ENCODE measurements at regions not wholly inside any gene's neighbourhood (a gene's known extent, or its start where the extent isn't known, plus 50 kb on each side); places are given as distances from the start of the nearest gene placed in this dataset.

DNA sequence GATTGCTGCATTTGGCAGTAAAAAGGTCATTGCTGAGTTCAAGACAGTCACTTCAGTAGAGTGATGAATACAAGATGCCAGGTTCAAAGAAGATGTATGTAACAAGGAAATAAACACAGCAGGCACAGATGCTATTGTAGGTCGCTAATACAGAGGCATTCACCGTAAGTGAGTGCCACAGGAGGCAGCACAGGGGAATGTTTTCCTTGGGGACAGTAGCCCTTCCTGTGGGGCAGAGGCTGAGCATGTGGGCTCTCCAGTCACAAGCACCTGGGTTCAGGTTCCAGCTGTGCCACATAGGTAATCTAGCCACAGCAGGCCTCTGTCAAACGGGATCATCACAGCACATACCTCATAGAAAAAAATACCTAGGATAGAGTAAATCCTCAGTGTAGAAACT lies 86.3 kb downstream of the RSL24D1 start:
- no peak for DNase-seq (ENCODE audit: low read depth in 1 of 2, low spot score in 1 of 2)
- TF ChIP-seq SPI1 (IDR thresholded peaks at IDR 0.05; ENCODE audit: borderline replicate concordance, low read depth) (no peak), POLR2AphosphoS5 (IDR thresholded peaks at IDR 0.05; ENCODE audit: low read depth) (no peak), REST (IDR thresholded peaks at IDR 0.05; ENCODE audit: insufficient replicate concordance, low read depth) (no peak), GABPA (IDR thresholded peaks at IDR 0.05; ENCODE audit: low read depth) (no peak)
- Histone ChIP-seq H3K27ac (replicated peaks) (no peak overlapping the region), H3K27me3 (ENCODE audit: insufficient read depth, poor library complexity, severe bottlenecking) (no peaks in the 10 kb centered on the region), H3K4me3 (replicated peaks; ENCODE audit: insufficient read depth, low read length) (no peak overlapping the region)

DNA sequence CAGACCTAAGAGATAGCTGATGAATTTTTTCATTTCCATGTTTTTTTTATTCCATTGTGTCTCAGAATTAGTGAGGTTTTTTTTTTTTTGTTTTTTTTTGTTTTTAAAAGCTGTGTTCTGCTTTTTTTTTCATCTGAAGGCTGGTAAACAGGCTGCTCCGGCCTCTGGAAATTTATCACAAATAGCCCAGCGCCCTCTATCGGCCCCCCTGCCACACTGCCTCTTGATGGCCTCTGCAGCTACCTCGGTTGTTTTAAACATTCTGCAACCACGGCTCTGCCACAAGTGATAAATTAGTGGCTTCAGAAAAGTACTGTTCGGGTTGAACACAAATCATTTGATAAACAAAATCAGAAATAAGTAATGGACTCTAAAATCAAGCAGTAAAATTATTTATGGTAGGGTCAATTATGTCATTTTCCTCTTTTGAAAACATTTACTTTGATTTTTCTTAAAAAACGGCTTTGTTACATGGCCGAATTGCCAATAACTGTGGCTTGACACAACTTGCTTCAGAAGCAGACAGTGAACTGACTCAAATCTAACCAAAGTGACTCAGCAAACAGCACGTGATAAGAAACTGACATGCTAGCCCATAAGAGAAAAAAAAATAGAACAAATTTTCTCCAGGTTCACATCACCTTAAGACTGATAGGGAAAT lies 87.8 kb downstream of the RSL24D1 start:
- TF ChIP-seq SPI1 (IDR thresholded peaks at IDR 0.05; ENCODE audit: borderline replicate concordance, low read depth) (no peak), REST (IDR thresholded peaks at IDR 0.05; ENCODE audit: insufficient replicate concordance, low read depth) (no peak), CTCF (IDR thresholded peaks at IDR 0.05; ENCODE audit: insufficient read depth, low read length) (peak; percentile 59), GABPA (IDR thresholded peaks at IDR 0.05; ENCODE audit: low read depth) (no peak), POLR2AphosphoS5 (IDR thresholded peaks at IDR 0.05; ENCODE audit: low read depth) (no peak)
- peak; percentile 21 to 69 for DNase-seq (ENCODE audit: low read depth in 1 of 2, low spot score in 1 of 2)
- Histone ChIP-seq H3K27ac (replicated peaks) (no peak overlapping the region), H3K27me3 (ENCODE audit: insufficient read depth, poor library complexity, severe bottlenecking) (no peaks in the 10 kb centered on the region), H3K4me3 (replicated peaks; ENCODE audit: insufficient read depth, low read length) (no peak overlapping the region)

DNA sequence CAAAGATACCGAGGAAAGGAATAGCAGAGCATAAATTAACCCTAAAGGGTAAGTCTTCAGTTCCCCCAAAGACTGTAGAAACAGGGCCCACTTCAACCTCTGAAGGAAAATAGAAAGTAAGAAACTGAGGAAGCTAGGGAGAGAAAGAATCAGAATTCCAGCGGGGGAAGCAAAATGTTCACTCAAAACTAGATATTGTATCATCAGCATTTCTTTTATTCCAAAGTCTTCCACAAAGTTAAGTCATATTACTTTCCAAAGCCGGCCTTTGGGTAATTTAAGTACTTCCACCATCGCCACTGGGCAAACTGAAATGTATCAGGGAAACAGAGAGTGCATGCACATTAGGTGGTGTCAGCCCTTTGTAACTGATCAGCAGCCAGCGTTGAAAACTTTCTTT lies 88.3 kb downstream of the RSL24D1 start:
- no peak for TF ChIP-seq POLR2AphosphoS5 (IDR thresholded peaks at IDR 0.05; ENCODE audit: low read depth)
- TF ChIP-seq SPI1 (IDR thresholded peaks at IDR 0.05; ENCODE audit: borderline replicate concordance, low read depth), result no peak
- TF ChIP-seq REST (IDR thresholded peaks at IDR 0.05; ENCODE audit: insufficient replicate concordance, low read depth), result no peak
- TF ChIP-seq CTCF (IDR thresholded peaks at IDR 0.05; ENCODE audit: insufficient read depth, low read length), result no peak
- no peak for TF ChIP-seq GABPA (IDR thresholded peaks at IDR 0.05; ENCODE audit: low read depth)
- H3K27ac ChIP-seq (replicated peaks), result no peak overlapping the region
- no peak for DNase-seq (ENCODE audit: low read depth in 1 of 2, low spot score in 1 of 2)

More for the DNA sequence above, 88.3 kb downstream of the RSL24D1 start:
- H3K4me3 ChIP-seq (replicated peaks; ENCODE audit: insufficient read depth, low read length), result no peak overlapping the region
- no peaks in the 10 kb centered on the region for H3K27me3 ChIP-seq (ENCODE audit: insufficient read depth, poor library complexity, severe bottlenecking)

Measured in HL-60 (cell line).